ENCODE measurements at regions not wholly inside any gene's neighbourhood (a gene's known extent, or its start where the extent isn't known, plus 50 kb on each side); places are given as distances from the start of the nearest gene placed in this dataset.

GRCh38 chr11:129569007-129569406 lies 193.4 kb downstream of the BARX2 start:
- TF ChIP-seq CTCF (IDR thresholded peaks at IDR 0.05) (no peak), POLR2A (IDR thresholded peaks at IDR 0.05; ENCODE audit: low read depth) (no peak), EP300 (IDR thresholded peaks at IDR 0.05) (no peak)

Measured in esophagus muscularis mucosa (tissue), 4 donors.